ENCODE measurements at regions not wholly inside any gene's neighbourhood (a gene's known extent, or its start where the extent isn't known, plus 50 kb on each side); places are given as distances from the start of the nearest gene placed in this dataset.

DNA sequence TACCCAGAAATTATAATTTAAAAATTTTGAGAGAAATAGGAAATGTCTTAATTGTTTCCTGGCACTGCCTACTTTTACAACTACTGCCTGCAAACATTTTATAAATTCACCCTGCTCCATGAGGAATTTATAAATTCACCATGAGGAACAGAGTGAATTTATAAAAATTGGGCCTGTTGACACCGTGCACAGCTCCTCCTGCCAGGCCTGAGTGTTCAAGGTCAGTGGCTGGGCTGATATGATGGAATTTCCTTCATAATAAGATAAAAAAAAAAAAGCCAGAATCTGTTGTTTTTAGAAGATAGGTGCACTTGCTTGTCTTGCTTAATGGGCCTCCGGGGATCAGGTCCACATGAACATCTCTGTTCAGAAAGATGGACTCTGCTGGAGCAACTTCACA, 151.7 kb upstream of the RASGEF1B start:
- TF ChIP-seq, protein P1, sequence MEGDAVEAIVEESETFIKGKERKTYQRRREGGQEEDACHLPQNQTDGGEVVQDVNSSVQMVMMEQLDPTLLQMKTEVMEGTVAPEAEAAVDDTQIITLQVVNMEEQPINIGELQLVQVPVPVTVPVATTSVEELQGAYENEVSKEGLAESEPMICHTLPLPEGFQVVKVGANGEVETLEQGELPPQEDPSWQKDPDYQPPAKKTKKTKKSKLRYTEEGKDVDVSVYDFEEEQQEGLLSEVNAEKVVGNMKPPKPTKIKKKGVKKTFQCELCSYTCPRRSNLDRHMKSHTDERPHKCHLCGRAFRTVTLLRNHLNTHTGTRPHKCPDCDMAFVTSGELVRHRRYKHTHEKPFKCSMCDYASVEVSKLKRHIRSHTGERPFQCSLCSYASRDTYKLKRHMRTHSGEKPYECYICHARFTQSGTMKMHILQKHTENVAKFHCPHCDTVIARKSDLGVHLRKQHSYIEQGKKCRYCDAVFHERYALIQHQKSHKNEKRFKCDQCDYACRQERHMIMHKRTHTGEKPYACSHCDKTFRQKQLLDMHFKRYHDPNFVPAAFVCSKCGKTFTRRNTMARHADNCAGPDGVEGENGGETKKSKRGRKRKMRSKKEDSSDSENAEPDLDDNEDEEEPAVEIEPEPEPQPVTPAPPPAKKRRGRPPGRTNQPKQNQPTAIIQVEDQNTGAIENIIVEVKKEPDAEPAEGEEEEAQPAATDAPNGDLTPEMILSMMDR (IDR thresholded peaks at IDR 0.05; ENCODE audit: insufficient read depth, low read depth, low read length, missing control alignments) = no peak
- H3K4me3 ChIP-seq (ENCODE audit: low read length) = no peak overlapping the region
- DNase-seq (ENCODE audit: low read depth) = no peak

DNA sequence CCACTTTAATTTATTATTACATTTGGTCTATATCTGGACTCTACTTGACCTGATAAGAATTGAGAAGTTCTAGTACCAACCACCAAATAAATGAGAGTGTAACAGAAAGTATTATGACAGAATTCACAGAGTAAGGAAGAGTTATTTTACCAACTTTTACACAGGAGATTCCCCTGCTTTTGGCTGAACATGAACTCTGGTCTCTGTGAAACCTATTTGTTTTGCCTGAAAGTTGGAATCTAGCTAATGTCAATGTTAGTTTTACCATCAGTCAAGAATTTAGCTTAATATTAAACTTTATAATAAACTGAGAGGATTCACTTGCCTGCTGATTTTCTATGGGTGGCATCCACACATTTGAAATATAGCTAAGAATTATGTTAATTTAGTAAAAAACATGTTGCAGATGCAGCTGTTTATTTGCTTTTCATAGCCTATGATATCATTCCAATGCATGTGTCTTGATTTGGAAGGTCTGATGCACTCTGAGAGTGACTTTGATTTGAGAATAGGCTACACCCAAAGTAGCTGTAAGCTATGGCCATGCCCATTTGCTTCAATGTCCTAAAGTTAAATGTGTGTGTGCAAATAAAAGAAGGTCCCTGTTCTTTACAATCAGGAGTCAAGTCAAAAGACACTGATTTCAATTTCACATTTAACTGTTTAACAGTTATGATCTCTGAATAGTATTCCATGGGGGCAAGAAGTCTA, 150.9 kb upstream of the RASGEF1B start:
- DNase-seq (ENCODE audit: low read depth) = no peak
- TF ChIP-seq, protein P1 (IDR thresholded peaks at IDR 0.05; ENCODE audit: insufficient read depth, low read depth, low read length, missing control alignments) = no peak
- no peak overlapping the region for H3K4me3 ChIP-seq (ENCODE audit: low read length)

DNA sequence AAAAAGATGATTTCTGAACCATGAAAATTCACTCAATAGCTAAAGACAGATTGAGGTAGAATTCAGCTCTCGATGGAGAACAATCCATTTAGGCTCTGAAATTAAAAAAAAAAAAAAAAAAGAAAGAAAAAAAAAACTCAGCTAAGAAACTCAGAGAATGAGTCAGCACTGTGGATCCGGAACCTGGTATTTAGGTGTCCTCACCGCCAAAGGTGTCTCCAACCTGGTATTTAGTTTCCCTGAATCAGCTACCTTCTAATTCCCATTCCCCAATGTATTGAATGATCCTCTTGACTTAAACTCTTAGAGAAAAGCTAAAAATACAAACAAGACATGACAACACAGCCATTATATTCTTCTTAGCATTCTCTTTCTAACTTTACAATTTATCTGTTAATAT, 150.3 kb upstream of the RASGEF1B start:
- no peak overlapping the region for H3K4me3 ChIP-seq (ENCODE audit: low read length)
- peak; percentile 56 for DNase-seq (ENCODE audit: low read depth)
- TF ChIP-seq, protein P1 (IDR thresholded peaks at IDR 0.05; ENCODE audit: insufficient read depth, low read depth, low read length, missing control alignments) = no peak

- no peak for DNase-seq (ENCODE audit: low read depth)
- H3K4me3 ChIP-seq (ENCODE audit: low read length) = no peak overlapping the region
- TF ChIP-seq, protein P1 (IDR thresholded peaks at IDR 0.05; ENCODE audit: insufficient read depth, low read depth, low read length, missing control alignments) = no peak
These were observed 149.8 kb upstream of the RASGEF1B start for GRCh38 chr4:81621490-81621889.

DNA sequence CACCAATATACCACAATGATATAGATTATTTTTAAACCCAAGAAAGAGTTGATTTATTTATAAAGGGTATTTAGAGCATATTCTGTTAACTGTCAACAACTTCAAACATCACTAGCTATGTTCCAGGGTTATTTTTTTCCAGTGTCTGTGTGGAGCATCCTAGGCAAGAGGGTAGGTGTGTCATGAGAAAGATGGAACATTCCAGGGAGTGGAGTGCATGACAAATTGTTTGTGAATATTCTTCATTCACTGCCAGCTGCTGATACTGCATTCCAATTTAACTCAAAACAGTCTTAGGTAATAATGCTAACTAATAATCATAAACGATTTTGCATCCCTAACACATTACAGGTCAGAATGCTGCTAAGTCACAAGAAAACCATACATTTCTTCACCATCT, 148.7 kb upstream of the RASGEF1B start:
- H3K4me3 ChIP-seq (ENCODE audit: low read length) = no peak overlapping the region
- peak; percentile 87 for DNase-seq (ENCODE audit: low read depth)
- TF ChIP-seq, protein P1 (IDR thresholded peaks at IDR 0.05; ENCODE audit: insufficient read depth, low read depth, low read length, missing control alignments) = no peak

GRCh38 chr4:81617545-81617944, 145.8 kb upstream of the RASGEF1B start:
- no peak for DNase-seq (ENCODE audit: low read depth)
- no peak overlapping the region for H3K4me3 ChIP-seq (ENCODE audit: low read length)
- TF ChIP-seq, protein P1 (IDR thresholded peaks at IDR 0.05; ENCODE audit: insufficient read depth, low read depth, low read length, missing control alignments) = no peak

GRCh38 chr4:81611221-81611620, 139.5 kb upstream of the RASGEF1B start:
- TF ChIP-seq, protein P1 (IDR thresholded peaks at IDR 0.05; ENCODE audit: insufficient read depth, low read depth, low read length, missing control alignments) = no peak
- DNase-seq (ENCODE audit: low read depth) = no peak
- no peak overlapping the region for H3K4me3 ChIP-seq (ENCODE audit: low read length)

All from epithelial cell of esophagus (primary cell).